CD4-positive, CD25-positive, alpha-beta regulatory T cell (primary cell): ENCODE measurements at regions not wholly inside any gene's neighbourhood (a gene's known extent, or its start where the extent isn't known, plus 50 kb on each side); places are given as distances from the start of the nearest gene placed in this dataset.

Experiments
- ATAC-seq, 2 donors: fragments of 150-1000 bp; cut with Tn5 transposase; one replicate each; pipeline ENCODE4 v1.10.0; 2021; ENCODE audit warnings: low read depth in 2 of 2, moderate number of reproducible peaks in 2 of 2, moderate library complexity in 1 of 2
- DNase-seq, 3 donors: peaks; one replicate each; pipeline versions ENCODE4 v3.0.0 to v3.0.0-alpha.2; 2012 to 2022; ENCODE audit warnings: mixed read lengths in 1 of 3
- H3K27ac ChIP-seq: one replicate; pipeline ENCODE4 v1.7.0; 2013; ENCODE audit warnings: mild to moderate bottlenecking, low read length; ENCODE audit not compliant: insufficient read depth, poor library complexity, severe bottlenecking
- H3K27me3 ChIP-seq: one replicate; pipeline ENCODE4 v1.7.0; 2013; ENCODE audit warnings: low read length; ENCODE audit not compliant: control insufficient read depth, insufficient read depth
- H3K36me3 ChIP-seq: one replicate; pipeline ENCODE4 v1.7.0; 2013; ENCODE audit warnings: mild to moderate bottlenecking, low read length, moderate library complexity; ENCODE audit not compliant: control insufficient read depth, insufficient read depth
- H3K4me1 ChIP-seq: 2 replicates; pipeline ENCODE4 v1.7.0; 2013; ENCODE audit warnings: mild to moderate bottlenecking, low read length; ENCODE audit not compliant: insufficient read depth, control insufficient read depth, poor library complexity, severe bottlenecking
- H3K4me3 ChIP-seq: one replicate; pipeline ENCODE4 v1.7.0; 2013; ENCODE audit warnings: low read depth, mild to moderate bottlenecking, low read length, moderate library complexity
- H3K9me3 ChIP-seq, 2 experiments: 1 replicate in 1 of 2; 2 replicates in 1 of 2; pipeline ENCODE4 v1.7.0; 2013; ENCODE audit warnings: low read length in 2 of 2, mild to moderate bottlenecking in 1 of 2, moderate library complexity in 1 of 2; ENCODE audit not compliant: control insufficient read depth in 2 of 2
- H3K27ac Mint-ChIP-seq, 3 donors: one replicate each; pipeline ENCODE4 v1.8.0; 2020 to 2022; ENCODE audit warnings: mild to moderate bottlenecking in 3 of 3, mixed read lengths in 3 of 3, moderate library complexity in 2 of 3
- H3K27me3 Mint-ChIP-seq: one replicate; pipeline ENCODE4 v1.8.0; 2022; ENCODE audit warnings: mild to moderate bottlenecking, mixed read lengths
- H3K36me3 Mint-ChIP-seq: one replicate; pipeline ENCODE4 v1.8.0; 2020; ENCODE audit warnings: mixed read lengths
- H3K4me1 Mint-ChIP-seq, 4 donors: one replicate each; pipeline ENCODE4 v1.8.0; 2020 to 2022; ENCODE audit warnings: mixed read lengths in 4 of 4, mild to moderate bottlenecking in 1 of 4
- H3K4me3 Mint-ChIP-seq, 4 donors: one replicate each; pipeline ENCODE4 v1.8.0; 2020 to 2022; ENCODE audit warnings: mild to moderate bottlenecking in 4 of 4, mixed read lengths in 4 of 4, moderate library complexity in 3 of 4
- H3K9me3 Mint-ChIP-seq, 7 donors: one replicate each; pipeline ENCODE4 v1.8.0; 2020 to 2022; ENCODE audit warnings: mixed read lengths in 7 of 7, mild to moderate bottlenecking in 3 of 7, moderate library complexity in 2 of 7

DNA sequence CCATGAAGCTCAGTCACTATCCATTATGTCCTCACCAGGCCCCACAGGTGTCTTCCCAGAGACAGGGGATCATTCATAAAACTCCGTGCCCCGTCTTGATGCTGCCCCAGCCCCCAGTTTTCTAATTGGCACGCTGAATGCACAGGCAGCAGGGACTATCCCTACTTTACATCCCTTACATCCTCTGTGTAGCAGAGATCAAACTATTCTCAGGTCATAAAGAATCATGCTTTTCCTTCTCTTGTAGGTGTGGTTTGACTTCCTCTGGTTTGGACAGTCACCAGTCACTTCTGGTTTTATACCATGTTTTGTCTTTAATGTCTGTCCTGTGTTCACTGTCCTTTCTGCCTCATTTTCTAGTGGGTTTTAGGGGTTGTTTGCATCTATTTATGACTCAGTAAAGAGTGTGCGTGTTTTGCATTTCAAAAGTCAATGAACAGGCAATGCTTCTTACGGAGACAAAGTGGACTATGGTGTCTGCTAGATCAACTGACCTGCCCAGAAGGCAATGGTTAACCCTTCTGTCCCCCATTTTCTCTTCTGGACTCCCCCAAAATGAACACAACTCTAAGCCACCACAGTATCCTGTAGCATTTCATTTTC lies 140.4 kb upstream of the NPVF start:
- H3K36me3 Mint-ChIP-seq: no peaks in the 10 kb centered on the region
- H3K36me3 ChIP-seq: no peaks in the 10 kb centered on the region
- H3K9me3 Mint-ChIP-seq: peaks cover 5 to 11% (median 6%) of the 10 kb centered on the region in 7 donors
- no peak for ATAC-seq
- H3K4me3 ChIP-seq: no peak overlapping the region
- H3K27me3 Mint-ChIP-seq: peaks cover 17% of the 10 kb centered on the region
- no peak overlapping the region for H3K27ac ChIP-seq
- H3K4me3 Mint-ChIP-seq: no peak overlapping the region
- no peak for DNase-seq
- no peak overlapping the region for H3K27ac Mint-ChIP-seq
- no peaks in the 10 kb centered on the region for H3K4me1 Mint-ChIP-seq
- H3K9me3 ChIP-seq: peaks cover 11 to 13% of the 10 kb centered on the region in 2 experiments
- no peaks in the 10 kb centered on the region for H3K27me3 ChIP-seq
- no peaks in the 10 kb centered on the region for H3K4me1 ChIP-seq

DNA sequence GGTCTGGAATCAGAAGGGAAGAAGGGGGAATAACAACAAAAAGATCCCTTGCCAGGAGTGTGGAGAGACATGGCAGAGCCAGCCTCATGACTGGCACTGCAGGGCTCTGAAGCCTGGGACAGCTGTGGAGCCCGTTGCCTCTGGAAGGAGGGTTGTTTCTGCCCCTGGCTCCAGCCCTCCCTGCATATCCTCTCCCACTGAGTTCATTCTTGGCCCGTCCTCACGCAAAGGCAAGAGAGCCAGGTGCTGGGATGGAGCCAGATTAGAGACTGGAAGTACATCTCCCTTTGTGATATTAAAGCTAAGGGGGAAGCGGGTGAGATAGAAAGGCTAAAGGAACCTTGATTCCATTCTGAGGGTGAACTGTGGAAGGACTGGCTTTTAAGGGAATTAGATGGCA lies 141.5 kb upstream of the NPVF start:
- Mint-ChIP-seq H3K4me3 (no peak overlapping the region), H3K36me3 (no peaks in the 10 kb centered on the region)

DNA sequence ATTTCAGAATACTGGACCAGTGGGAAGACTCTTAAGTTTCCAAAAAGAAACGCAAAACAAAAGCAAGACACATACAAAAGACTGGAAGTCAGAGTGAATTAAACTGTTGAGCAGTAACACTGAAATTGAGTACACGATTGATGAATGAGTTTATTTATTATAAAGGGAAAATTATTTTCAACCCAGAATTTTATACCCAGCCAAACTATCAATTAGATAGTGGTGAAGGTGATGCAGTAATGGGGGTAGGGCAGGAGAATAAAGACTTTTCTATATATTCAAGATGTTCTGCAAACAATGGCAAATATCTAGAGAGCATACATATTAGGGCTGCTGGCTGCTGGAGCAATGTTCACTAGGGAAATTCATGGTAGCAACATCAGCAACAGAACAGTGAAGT lies 143.7 kb upstream of the NPVF start:
- H3K36me3 Mint-ChIP-seq: no peaks in the 10 kb centered on the region

More for the DNA sequence above, 141.5 kb upstream of the NPVF start:
- Histone ChIP-seq H3K36me3 (no peaks in the 10 kb centered on the region), H3K4me1 (no peaks in the 10 kb centered on the region), H3K9me3 (peaks cover 11 to 13% of the 10 kb centered on the region in 2 experiments), H3K27me3 (no peaks in the 10 kb centered on the region), H3K27ac (no peak overlapping the region), H3K4me3 (no peak overlapping the region)
- Mint-ChIP-seq H3K27ac (no peak overlapping the region), H3K9me3 (peaks cover 5 to 11% (median 6%) of the 10 kb centered on the region in 7 donors), H3K27me3 (peaks cover 22% of the 10 kb centered on the region), H3K4me1 (no peaks in the 10 kb centered on the region)
- no peak for ATAC-seq
- DNase-seq: no peak

DNA sequence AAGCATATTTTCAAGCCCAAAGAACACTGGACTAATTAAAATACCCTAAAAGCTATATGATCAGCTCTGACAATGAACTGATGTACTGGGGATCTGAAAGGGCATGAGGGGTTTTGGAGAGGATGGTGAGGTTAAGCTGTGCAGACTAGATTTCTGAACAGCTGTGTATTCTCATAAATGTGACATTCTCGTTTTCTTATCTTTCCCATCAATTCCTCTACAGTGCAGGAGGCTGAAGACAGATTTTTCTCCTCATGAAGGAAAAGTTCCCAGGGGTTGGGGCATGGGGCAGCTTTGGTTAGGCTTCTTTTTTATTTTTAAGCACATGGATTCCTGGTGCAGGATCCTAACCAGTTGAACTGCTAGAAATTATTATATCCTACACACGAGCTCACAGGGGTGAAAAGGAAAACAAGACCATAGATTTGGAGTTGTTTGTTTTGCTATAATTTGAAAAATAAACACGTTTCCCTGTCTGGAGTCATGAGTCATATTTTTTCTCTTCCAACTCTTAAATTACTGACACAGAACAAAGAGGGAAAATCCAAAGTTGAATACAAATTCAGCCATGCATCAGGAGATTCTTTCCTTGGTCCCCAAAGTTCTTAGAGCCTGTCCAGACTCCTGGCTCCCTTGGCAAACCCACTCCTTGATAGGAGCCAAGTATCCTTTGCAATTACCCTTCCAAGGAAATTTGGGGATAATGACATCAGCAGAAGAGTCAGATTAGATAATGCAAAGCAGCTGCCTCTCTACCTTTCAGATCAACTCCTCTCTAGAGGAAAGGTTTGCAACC lies 147.7 kb upstream of the NPVF start:
- H3K4me3 ChIP-seq: no peak overlapping the region
- H3K36me3 ChIP-seq: no peaks in the 10 kb centered on the region
- Mint-ChIP-seq H3K27ac (no peak overlapping the region), H3K27me3 (peaks cover 13% of the 10 kb centered on the region), H3K4me3 (no peak overlapping the region), H3K9me3 (peaks cover 5 to 11% (median 6%) of the 10 kb centered on the region in 7 donors), H3K4me1 (no peaks in the 10 kb centered on the region), H3K36me3 (no peaks in the 10 kb centered on the region)
- no peak for DNase-seq
- no peaks in the 10 kb centered on the region for H3K4me1 ChIP-seq
- no peaks in the 10 kb centered on the region for H3K27me3 ChIP-seq
- no peak overlapping the region for H3K27ac ChIP-seq
- ATAC-seq: no peak
- H3K9me3 ChIP-seq: peaks cover 11% of the 10 kb centered on the region in 2 experiments

More for the DNA sequence above, 143.7 kb upstream of the NPVF start:
- H3K4me3 ChIP-seq: no peak overlapping the region
- Mint-ChIP-seq H3K27ac (no peak overlapping the region), H3K4me3 (no peak overlapping the region), H3K27me3 (peaks cover 22% of the 10 kb centered on the region), H3K4me1 (no peaks in the 10 kb centered on the region), H3K9me3 (peaks cover 5 to 11% (median 6%) of the 10 kb centered on the region in 7 donors)
- H3K27me3 ChIP-seq: no peaks in the 10 kb centered on the region
- no peak overlapping the region for H3K27ac ChIP-seq
- no peak for DNase-seq
- H3K9me3 ChIP-seq: peaks cover 11 to 13% of the 10 kb centered on the region in 2 experiments
- no peaks in the 10 kb centered on the region for H3K36me3 ChIP-seq
- H3K4me1 ChIP-seq: no peaks in the 10 kb centered on the region
- no peak for ATAC-seq

DNA sequence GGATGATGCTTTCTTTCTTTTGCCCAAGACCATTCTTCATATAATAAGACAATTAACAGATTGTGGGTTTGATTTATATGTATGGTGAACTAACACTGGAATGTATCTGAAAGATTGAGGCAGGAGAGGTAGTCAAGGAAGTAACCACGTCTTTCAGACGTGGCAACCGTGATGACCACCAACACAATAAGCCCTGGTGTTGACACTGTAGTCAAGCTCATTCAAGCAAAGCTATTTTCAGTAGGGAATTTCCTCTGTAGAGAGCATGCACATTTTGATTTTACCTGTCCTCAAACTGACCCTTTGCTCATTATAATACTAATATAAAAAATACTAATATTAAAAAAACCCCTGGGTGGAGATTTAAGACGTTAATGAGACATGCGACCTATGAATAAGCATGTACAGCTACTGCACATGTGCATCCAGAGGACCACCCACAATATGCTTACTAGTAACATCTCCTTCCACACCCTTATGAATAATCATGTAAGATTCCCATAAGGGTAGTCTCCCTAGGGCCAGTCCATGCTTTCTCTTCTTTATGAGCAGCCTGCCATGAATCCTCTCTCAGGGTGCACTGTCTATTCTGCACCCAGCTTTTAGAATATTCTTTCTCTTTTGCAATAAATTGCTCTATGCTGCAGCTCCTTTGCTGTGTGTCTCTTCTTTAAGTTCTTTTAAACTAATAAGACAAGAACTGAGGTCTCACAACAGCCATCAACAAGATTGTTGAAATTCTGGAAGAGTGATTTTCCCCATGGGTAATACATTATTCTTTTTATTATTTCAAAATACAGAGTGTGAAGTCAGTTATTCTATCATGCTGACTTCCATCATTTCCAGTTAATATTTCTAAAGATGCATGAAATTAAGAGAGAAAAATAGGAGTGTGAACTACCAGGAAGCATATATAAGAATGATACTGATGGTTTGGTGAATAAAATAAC lies 151.3 kb upstream of the NPVF start:
- peaks cover 11% of the 10 kb centered on the region for H3K27me3 Mint-ChIP-seq
- no peak for DNase-seq
- Histone ChIP-seq H3K4me3 (no peak overlapping the region), H3K27me3 (no peaks in the 10 kb centered on the region), H3K4me1 (no peaks in the 10 kb centered on the region), H3K27ac (no peak overlapping the region), H3K36me3 (no peaks in the 10 kb centered on the region), H3K9me3 (no peaks in the 10 kb centered on the region)
- no peaks in the 10 kb centered on the region for H3K36me3 Mint-ChIP-seq
- ATAC-seq: no peak
- no peaks in the 10 kb centered on the region for H3K4me1 Mint-ChIP-seq
- H3K27ac Mint-ChIP-seq: no peak overlapping the region
- H3K9me3 Mint-ChIP-seq: peaks cover 0 to 2% (median 0%) of the 10 kb centered on the region in 7 donors
- no peak overlapping the region for H3K4me3 Mint-ChIP-seq

DNA sequence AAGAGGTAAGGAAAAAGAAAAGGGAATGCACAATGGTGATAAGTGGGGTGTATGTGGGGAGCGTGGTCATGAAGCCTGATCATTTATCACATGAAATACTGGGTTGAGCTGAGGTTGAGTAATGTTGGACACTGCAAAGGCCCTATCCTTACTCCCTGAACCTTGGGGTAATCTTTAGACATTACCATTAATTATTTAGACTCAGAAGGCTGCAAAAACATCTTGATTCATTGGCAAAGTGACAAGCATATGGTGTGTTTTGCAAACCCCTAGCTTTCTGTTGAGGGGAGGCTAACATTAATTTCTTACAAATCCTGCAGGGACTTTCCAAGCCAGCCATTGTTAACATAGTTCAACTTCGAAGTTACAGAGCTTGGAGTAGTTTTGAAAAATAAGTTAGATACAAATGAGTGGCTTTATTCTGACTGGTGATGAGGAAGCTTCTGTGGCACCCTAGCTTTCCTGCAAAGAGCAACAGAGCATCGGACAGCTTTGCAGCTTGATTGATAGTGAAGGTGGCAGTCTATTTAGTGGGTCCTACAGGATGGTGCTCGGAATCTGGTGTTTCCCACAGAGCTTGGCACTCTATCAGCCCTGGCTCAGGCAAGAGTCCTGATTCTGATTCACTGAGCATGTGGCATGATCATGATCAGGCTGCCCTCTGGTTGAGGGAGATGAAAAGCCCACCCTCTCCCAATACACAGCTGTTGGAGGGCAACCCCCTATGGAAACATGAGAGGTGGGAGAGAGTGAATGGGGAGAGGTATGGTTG lies 153.7 kb upstream of the NPVF start:
- H3K4me1 Mint-ChIP-seq: no peaks in the 10 kb centered on the region
- H3K4me1 ChIP-seq: no peaks in the 10 kb centered on the region

GRCh38 chr7:25382869-25383268 lies 154.6 kb upstream of the NPVF start:
- H3K4me1 Mint-ChIP-seq: no peaks in the 10 kb centered on the region

More for the DNA sequence above, 153.7 kb upstream of the NPVF start:
- DNase-seq: no peak
- Mint-ChIP-seq H3K27ac (no peak overlapping the region), H3K9me3 (peaks cover 0 to 2% (median 0%) of the 10 kb centered on the region in 7 donors), H3K4me3 (no peak overlapping the region), H3K27me3 (peaks cover 10% of the 10 kb centered on the region), H3K36me3 (no peaks in the 10 kb centered on the region)
- H3K27me3 ChIP-seq: no peaks in the 10 kb centered on the region
- no peak overlapping the region for H3K4me3 ChIP-seq
- H3K36me3 ChIP-seq: no peaks in the 10 kb centered on the region
- H3K9me3 ChIP-seq: no peaks in the 10 kb centered on the region
- ATAC-seq: no peak
- no peak overlapping the region for H3K27ac ChIP-seq

More at GRCh38 chr7:25382869-25383268, 154.6 kb upstream of the NPVF start:
- H3K36me3 ChIP-seq: no peaks in the 10 kb centered on the region
- Mint-ChIP-seq H3K9me3 (peaks cover 0 to 2% (median 0%) of the 10 kb centered on the region in 7 donors), H3K27me3 (peaks cover 14% of the 10 kb centered on the region), H3K4me3 (no peak overlapping the region), H3K27ac (no peak overlapping the region), H3K36me3 (no peaks in the 10 kb centered on the region)
- H3K4me1 ChIP-seq: no peaks in the 10 kb centered on the region
- H3K27ac ChIP-seq: no peak overlapping the region
- no peaks in the 10 kb centered on the region for H3K9me3 ChIP-seq
- H3K27me3 ChIP-seq: no peaks in the 10 kb centered on the region
- no peak for ATAC-seq
- DNase-seq: no peak
- H3K4me3 ChIP-seq: no peak overlapping the region
